Middle frontal gyrus (tissue), 1 donor: ENCODE measurements at regions not wholly inside any gene's neighbourhood (a gene's known extent, or its start where the extent isn't known, plus 50 kb on each side); places are given as distances from the start of the nearest gene placed in this dataset.
"Not testable (repeated sequence)": the region's sequence is repeated elsewhere in the genome, so short reads cannot be mapped to it uniquely, and the experiment has no call there.

ENCODE experiments used
- DNase-seq: peaks from one replicate; pipeline ENCODE4 v3.0.0-alpha.2; 2015; ENCODE audit warnings: low spot score; ENCODE audit errors: extremely low spot score

DNA sequence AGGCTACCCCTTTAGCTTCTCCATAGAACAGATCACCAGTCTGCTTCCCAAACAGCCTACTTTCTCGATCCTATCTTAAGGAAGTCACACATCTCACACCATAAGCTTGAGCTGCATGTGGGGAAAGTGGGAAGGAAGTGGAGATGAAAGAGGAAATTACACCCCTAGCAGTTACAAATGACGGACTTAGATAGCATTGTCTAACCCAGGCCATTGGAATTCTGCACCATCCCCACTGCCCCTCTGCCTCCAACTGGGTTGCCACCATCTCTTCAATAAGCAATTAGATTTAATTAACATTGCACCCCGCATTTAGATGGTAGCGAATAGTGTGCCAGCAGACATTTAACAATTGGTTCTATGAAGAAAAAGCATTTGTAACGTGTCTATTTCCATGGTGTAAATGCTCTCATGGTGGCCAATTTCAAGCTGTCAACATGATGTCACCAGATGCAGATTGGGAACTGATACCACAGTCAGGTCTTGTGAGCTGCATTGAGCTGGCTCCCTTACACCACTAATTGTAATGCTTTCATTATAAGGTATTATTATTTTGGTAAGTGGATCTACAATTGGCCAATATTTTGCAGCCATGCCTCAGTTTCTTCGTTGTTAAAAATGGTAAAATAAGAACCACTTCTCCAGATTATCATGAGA lies 124.7 kb downstream of the CD24 start:
- no peak for DNase-seq

DNA sequence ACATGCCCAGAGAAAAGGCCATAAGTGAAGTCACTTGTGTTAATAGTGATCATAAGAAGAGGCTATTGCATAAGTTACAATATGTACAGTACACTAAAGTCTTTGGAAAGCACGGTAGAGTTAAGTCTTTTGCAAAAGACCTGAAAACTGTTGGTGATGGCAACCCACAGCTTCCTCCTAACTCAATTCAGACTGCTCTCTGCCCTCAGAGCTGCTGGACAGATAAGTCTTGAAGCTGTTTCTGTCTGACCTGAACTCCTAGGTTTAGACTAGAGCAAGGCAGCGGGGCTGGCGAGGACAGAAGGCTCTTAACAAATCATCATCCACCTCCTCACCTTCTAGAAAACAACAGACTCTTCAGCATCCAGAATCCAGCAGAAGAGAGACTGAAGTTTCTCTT lies 125.4 kb downstream of the CD24 start:
- DNase-seq = no peak

DNA sequence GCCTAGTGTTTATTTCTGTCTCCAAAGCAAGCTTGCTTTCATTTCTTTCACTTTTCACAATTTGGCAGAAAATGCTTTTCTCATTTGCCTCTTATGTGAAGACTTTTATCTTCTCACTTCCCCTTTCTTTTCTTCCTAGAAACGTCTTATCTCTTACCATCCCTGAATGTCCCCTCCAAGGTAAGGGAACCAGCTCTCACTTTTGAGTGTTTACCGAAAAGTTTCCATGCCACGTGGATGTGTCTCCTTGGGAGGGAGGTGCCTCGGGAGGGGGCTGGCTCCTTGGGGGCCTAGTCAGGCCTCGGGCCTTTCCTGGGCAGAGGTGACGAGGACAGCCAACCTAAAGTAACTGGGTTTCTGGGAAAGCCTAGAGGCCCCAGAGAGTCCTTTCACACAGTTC lies 127.4 kb downstream of the CD24 start:
- no peak for DNase-seq

DNA sequence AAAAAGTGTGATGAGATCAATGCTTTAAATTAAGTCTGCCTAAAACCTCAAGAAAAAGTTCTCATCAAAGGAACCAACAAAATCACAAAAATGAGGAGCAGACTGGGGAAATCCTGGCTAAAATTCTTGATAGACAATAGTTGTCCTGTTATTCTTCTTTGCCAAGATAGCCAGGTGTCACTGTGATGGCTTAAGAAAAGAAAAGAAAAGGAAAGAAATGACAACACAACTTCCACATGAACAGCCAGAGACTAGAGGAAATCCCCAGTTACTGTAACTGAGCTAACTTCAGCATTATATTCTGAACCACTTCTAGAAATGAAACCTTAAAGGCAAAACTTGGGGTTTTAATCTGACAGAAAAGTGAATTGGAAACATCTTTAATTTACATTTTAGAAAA lies 129.6 kb downstream of the CD24 start:
- no peak for DNase-seq

DNA sequence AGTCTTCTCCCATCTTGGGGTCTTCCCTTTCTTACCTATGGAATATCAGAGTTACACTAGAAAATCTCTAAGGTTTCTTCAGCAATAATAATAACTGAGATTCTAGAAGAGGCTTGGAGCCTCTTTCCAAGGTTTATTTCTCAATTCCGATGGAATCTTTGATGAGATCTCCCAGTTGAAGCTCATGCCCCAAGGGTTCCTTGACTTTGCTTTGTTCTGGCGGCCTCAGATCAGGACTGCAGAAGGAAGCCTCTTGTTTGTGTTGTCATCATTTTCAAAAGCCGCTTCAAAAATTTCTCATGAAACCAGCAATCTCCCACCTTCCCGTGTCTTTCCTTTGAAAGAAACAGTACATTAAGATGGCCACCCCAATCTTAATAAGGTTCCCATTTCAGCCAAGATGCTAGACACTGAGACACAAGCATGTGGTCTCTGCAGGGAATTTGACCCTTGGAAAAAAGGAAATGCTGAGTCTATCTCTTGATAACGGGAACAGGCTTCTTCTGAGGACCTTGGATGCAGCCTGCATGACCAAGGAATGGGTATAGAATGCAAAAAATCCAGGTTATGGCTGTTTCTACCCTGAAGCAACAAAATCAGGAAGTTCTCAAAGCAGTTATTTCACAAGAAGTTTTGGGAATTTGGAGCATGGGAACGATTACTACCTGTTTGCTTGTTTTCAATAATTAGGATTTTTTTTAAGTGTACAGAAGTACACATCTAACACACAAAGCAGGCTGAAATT lies 141.6 kb downstream of the CD24 start:
- DNase-seq = no peak

DNA sequence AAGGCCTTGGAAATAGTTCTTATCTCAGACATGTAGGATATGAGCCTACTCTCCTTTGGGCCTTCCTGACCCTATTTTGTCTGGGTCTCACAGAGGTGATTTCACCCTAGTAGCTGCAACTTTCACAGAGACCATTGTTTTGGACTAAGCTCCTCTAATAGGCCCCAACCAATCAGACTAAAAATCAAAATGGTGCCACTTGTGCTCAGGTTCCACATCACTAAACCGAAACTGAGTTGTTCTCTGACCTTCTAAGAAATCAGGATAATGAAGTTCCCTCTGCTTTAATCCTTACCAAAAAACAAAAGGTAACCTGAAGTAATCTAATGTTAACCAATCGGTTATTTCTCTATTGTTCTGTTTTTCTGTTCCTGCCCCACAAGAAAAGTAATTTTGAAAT lies 143.6 kb downstream of the CD24 start:
- no peak for DNase-seq

DNA sequence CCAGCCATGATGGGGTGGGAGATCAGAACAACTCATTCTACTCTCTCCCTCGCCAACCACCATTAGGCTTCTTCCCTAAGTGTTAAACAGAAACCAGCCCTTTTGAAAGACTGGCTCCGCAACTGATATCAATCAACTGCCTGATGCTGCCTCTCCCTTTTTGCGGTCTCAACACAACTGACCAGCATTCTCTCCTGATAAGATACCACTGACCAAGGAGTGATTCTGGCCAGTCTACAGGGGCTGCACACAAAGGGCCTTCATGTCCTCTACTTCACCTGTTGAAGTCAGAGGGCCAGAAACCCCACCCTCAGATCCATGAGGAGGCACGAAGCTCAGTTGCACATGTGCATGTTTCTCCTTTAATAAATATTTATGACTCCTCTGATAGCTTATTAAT lies 145.1 kb downstream of the CD24 start:
- DNase-seq = no peak

DNA sequence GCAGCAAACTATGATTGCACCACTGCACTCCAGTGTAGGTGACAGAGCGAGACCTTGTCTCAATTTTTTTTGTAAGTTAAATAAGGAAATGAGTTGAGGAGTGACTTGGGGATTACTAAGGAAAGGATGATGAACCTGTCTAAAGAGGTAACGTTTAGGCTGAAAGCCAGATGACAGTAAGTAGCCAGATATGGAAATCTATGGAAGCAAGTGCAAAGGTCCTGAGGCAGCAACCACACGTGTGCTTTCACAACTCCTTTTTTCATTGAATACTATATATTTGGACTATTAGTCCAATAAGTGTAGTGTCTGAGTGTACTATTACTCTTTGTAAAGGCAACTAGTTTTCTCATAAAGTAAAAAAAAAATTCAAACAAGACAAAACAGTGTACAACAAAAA lies 147.4 kb downstream of the CD24 start:
- no peak for DNase-seq

DNA sequence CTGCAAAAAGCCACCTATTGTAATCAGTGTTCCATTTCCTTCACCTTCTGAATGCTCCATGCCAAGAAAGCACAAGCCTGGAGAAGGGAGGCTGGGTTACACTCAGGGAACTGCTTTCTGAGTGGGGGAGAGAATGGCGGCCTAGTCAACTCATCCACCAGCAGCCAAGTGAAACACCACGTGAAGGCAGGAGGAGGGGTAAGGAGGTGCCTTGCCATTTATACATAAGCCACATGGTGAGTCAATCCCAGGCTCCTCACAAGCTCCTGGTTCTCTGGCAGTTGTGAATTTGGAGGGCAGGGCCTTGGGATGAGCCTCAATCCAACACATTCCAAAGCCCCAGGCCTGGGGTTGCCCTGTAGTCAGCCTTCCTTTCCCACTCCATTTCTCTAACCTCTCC lies 149.4 kb downstream of the CD24 start:
- DNase-seq = no peak

DNA sequence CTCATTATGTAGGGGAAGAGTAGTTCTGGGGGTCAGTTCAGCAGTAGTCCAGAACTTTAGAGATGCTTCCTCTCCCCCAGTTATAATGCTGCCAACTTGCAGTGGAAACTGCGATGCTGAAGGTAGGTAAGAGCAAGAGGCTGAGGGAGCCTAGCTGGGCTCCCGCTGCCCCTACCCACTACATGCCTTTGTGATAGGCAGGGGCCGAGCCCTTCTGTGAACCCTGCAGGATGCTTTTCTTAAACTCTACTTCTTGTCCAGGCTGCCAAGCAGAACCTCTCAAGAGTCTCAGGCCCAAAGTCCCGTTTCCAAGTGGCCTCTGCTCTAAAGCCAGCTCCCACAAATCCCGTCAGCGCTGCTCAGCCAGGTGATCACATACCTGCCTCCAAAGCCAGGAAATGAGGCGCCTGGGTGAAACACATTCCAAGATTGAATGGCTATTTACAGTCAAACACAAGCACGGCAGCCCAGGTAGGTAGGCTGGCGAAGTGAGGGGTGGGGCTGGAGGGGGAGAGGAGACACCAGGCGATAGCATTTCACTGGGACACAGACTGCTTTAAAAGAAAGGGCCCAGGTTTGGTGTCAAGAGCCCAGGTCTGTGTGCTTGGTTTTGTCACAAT lies 150.7 kb downstream of the CD24 start:
- no peak for DNase-seq

DNA sequence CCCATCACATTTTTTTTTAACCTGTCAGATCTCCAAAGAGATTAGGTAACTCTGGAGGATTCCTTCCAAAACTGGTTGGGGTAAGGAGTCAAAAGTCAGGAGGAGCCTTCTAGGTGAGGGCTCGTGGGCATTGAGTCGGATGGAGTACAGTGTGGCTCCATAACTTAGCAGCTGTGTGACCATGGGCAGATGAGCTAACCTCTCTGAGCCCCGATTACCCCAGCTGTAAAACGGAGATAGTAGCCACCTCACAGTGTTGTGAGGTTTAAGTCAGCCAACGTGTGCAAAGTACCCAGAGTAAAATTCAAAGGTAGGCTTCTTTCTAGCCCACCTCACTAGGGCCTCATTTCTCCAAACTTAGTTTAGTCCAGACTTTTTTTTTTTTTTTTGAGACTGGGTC lies 151.5 kb downstream of the CD24 start:
- DNase-seq = no peak

DNA sequence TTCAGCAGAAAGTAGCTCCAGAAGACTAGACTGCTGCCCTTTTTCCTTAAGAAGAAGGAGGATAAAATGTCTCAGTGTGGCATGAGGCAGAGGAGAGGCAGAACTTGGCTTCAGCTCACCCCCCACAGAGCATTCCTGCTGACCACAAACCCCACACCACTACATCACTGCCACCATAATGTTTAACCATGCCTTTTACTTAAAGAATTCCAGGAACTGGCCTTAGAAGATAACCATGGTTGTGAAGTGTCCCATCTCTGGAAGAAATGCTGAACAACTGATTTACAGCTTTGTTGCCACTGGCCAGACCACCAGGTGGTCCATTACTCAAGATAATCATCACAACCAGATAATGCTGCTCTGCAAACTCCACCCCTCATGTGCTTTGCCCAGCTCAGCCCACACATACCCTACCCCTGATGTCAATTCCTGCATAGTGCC lies 154.1 kb downstream of the CD24 start:
- no peak for DNase-seq

DNA sequence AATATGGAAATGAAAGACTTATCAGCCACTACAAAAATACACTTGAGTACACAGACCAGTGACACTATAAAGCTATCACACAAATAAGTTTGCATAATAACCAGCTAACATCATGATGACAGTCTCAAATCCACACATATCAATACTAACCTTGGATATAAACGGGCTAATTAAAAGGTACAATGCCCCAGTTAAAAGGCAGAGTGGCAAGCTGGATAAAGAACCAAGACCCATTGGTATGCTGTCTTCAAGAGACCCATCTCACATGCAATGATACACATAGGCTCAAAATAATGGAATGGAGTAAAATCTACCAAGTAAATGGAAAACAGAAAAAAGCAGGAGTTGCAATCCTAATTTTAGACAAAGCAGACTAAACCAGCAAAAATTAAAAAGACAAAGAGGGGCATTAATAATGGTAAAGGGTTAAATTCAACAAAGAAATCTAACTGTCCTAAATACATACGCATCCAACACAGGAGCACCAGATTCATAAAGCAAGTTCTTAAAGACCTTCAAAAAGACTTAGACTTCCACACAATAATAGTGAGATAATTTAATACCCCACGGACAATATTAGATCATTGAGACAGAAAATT lies 163.3 kb downstream of the CD24 start:
- no peak for DNase-seq

DNA sequence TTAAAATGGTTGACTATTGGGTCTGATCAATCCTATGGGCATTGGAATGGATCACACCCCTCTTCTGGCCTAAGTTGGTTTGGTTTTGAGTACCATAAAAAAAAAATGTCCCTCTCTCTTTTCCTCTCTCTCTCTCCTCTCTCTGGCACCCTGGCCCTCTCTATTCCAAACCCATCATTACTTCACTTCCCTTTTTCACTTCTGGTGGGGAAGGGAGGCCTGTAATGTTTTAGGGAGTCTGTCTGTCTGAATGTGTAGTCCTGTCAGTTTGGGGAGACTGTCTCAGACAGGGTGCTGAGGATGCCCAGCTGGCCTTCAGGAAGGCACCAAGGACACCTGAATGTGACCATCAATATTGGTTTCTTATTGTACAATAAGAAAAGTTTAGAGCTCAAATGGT lies 165.8 kb downstream of the CD24 start:
- DNase-seq = no peak

DNA sequence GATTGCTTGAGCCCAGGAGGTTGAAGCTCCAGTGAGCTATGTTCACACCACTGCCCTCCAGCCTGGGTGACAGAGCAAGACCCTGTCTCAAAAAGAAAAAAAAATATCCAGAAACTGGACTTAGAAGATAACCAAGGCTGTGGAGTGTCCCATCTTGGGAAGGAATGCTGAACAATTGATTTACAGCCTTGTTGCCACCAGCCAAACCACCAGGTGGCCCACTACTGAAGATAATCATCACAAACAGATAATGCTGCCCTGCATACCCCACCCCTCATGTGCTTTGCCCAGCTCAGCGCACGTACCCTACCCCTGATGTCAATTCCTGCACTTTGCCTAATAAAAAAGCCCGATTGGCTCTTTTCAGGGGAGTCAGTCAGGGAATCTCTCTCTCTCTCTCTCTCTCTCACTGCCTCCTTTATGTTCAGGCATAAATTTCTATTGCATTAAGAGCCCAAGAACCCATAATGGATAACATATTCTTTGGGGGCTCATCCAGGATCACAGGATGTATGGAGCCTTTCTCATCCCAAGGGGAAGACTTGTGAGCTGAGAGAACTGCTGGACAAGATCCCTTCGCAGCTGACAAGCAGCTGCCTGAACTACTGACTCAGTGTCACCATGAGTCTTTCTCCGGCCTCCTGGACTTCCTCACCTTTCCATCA lies 166.4 kb downstream of the CD24 start:
- no peak for DNase-seq

DNA sequence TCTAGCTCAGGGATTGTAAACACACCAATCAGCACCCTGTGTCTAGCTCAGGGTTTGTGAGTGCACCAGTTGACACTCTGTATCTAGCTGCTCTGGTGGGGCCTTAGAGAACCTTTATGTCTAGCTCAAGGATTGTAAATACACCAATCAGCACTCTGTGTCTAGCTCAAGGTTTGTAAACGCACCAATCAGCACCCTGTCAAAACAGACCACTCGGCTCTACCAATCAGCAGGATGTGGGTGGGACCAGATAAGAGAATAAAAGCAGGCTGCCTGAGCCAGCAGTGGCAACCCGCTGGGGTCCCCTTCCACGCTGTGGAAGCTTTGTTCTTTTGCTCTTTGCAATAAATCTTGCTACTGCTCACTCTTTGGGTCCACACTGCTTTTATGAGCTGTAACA lies 168.3 kb downstream of the CD24 start:
- DNase-seq = not testable (repeated sequence)

DNA sequence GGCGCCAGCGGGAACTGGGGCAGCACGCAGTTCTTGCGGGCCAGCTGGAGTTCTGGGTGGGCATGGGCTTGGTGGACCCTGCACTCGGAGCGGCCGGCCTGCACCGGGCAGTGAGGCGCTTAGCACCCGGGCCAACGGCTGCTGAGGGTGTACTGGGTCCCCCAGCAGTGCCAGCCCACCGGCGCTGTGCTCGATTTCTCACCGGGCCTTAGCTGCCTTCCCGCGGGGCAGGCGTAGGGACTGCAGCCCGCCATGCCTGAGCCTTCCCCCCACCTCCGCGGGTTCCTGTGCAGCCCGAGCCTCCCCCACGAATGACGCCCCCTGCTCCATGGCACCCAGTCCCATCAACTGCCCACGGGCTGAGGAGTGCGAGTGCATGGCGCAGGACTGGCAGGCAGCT lies 168.8 kb downstream of the CD24 start:
- DNase-seq = no peak

DNA sequence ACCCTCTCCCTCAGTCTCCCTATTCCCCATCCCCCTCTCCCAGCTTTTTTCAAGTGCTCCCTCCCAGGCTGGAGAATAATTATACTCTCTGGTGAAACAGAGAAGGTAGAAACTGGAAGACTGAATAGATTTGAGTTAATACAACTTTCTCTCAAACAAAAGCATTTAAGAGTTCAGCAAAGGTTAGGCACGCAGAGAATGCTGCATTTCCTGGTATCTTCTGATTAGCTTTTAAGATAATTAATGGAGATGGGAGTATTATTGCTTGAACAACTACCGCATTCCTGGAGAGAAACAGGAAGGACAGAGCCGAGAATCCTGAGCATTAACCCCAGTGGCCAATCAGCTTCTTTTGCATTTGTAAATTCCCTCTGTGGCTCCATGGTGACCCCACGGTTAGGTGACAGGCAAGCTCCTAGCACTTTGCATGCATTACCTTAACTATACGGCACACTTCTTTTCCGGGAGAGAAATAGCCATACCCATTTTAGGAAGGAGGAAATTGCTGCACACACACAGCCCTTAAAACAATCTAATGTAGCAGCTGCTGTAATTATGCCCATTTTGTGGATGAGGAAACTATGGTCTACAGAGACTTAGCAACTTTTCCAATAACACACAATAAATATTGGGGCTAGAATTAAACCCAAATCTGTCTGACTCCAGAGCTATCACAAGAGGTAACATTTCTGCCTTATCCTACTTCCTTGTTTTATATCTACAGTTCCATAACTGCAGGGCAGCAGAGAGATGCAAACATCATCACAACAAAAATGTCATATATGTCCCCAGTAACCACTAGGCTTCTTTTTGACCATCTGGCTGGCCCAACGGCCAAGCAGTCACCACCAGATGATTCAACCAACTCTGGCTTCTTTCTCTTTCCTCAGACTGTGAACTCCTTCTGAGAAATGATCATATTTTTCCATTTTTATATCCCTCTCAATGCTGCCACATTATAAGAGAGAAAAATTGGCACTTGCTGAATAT lies 169.9 kb downstream of the CD24 start:
- no peak for DNase-seq

DNA sequence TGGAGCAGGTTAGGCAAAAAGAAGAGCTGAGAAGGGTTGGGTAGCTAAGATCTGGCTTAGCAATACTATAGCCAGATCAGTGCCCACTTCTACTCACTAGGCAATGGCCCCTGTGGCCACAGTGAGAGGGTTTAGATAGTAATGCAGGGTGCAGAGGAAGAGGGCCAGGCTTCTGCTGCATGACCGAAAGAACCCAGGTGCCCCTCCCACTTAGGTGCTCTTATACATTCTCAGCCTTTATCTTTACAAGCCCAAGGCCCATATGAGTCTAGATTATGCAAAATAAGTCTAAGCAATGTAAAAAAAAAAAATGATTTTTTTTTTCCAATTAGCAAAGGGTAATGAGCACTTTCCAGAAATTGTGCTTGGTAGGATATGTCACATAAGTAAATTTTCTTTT lies 171.3 kb downstream of the CD24 start:
- DNase-seq = no peak

DNA sequence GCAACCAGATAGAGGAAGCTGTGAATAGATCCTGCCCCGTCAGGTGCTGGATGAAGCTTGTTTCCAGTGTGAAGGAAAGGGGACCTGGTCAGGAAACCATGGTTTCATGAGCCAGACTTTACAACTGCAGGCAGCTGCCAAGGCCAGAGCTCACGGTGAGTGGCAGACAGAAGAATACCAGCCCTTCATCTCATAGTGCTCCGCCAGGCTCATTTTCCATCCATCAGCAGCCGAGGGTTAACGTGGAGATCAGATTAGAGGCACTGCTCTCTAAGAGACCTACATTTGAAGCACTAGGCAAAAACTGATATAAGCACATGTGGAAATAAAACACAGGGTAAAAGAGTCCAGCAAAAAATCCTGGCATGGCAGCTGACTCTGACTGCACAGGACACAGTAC lies 172.4 kb downstream of the CD24 start:
- no peak for DNase-seq

DNA sequence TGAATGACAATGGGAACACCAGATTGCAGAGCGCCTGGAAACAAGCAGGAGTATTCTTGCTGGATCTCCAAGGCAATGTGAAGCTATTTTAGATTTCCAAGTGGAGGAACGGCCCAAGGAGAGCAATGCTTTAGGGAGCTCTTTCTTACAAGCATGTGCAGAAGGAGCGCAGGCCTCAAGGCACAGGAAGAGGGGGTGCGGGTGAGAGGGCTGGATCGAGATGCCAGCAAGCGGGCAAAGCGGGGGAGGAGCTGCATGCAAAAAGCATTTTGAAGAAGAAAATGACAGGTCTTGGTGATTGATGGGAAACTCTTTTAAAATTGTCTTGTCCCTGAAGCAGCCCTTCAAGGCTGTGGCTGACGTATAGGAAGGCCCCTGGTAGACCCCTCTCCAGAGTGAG lies 171.9 kb downstream of the QRSL1 start:
- no peak for DNase-seq
